ENCODE measurements at regions not wholly inside any gene's neighbourhood (a gene's known extent, or its start where the extent isn't known, plus 50 kb on each side); places are given as distances from the start of the nearest gene placed in this dataset.

- no peak overlapping the region for H3K4me2 ChIP-seq (ENCODE audit: insufficient read depth, low read length)
- no peaks in the 10 kb centered on the region for H3K4me1 ChIP-seq (ENCODE audit: control insufficient read depth, extremely low read depth, insufficient read depth, low read length)
- no TSS peak for BruUV-seq (replicated peaks)
- no peak overlapping the region for H3K4me3 ChIP-seq (replicated peaks in 1 of 3; ENCODE audit: insufficient read depth in 1 of 3, low read depth in 1 of 3, low read length in 3 of 3)
- ChIA-PET POLR2A (no interaction called here), CTCF (interaction anchor here (1.2 kb wide), 1 partner anchor 261 kb away, joined by 3 read pairs; no protein-coding TSS in a partner anchor)
- H3K27me3 ChIP-seq (ENCODE audit: control insufficient read depth in 2 of 2, insufficient read depth in 2 of 2, low read length in 2 of 2) = peaks cover 0 to 1% of the 10 kb centered on the region in 2 experiments
- no peaks in the 10 kb centered on the region for H3K36me3 ChIP-seq (ENCODE audit: control insufficient read depth in 2 of 2, extremely low read depth in 1 of 2, insufficient read depth in 2 of 2, low read length in 2 of 2)
- no peaks in the 10 kb centered on the region for H3K9me3 ChIP-seq (replicated peaks; ENCODE audit: control insufficient read depth, insufficient read depth, low read length)
- H4K20me1 ChIP-seq (replicated peaks; ENCODE audit: control insufficient read depth, extremely low read depth, insufficient read depth, low read length) = no peaks in the 10 kb centered on the region
- dilution Hi-C loops (cut with MboI; ENCODE audit: extremely low pct_ligation_motif_present, low sequenced_read_pairs) = no loop called here
- intact Hi-C loops (cut with micrococcal nuclease) = no loop called here
- FAIRE-seq = no peak
- H3K79me2 ChIP-seq (ENCODE audit: control insufficient read depth, insufficient read depth, low read length) = no peaks in the 10 kb centered on the region
- H3K9ac ChIP-seq (replicated peaks; ENCODE audit: extremely low read depth, insufficient read depth, low read length) = no peak overlapping the region
- no peak overlapping the region for H2AFZ ChIP-seq (ENCODE audit: low read depth, low read length)
- TF ChIP-seq GATA2 (IDR thresholded peaks at IDR 0.05; ENCODE audit: insufficient read depth, insufficient read length, low read depth, low read length) = no peak
- no peaks in the 10 kb centered on the region for H3K9me1 ChIP-seq (replicated peaks; ENCODE audit: control insufficient read depth, extremely low read depth, insufficient read depth, low read length)
- no peak for DNase-seq (ENCODE audit: low read depth, low spot score)
- H3K27ac ChIP-seq (ENCODE audit: insufficient read depth, low read depth, low read length) = no peak overlapping the region
Observed at GRCh38 chr18:3332376-3332775, 70.4 kb downstream of the MYL12B start.

DNA sequence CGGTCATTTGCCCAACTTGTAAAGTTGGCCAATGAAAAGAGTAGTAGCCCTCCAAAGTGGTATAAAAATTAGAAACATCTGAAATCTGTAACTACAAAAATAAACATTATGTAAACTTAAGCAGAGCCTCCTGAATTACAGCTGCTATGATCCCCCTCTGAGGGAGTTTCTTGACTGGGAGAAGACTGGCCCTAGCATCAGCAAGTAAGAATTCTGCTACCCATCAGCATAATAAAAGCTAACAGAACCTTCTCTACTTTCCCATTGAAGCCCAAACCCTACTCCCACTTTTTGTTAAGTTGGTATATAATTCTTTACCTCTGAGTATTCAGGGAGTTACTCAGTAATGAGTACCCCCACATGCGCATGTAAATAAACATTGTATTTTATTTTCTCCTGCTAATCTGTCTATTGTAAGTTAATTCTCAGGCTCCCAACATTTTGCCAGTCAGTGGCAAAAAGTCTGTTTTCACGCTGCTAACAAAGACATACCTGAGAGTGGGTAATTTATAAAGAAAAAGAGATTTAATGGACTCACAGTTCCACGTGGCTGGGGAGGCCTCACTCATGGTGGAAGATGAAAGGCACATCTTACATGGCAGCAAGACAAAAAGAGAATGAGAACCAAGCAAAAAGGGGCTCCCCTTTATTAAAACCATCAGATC is 71.3 kb downstream of the MYL12B start:
- CTCF ChIA-PET = interaction anchor here (1.2 kb wide), 1 partner anchor 261 kb away, joined by 3 read pairs; no protein-coding TSS in a partner anchor
- DNase-seq (ENCODE audit: low read depth, low spot score) = no peak
- Histone ChIP-seq H3K9ac (replicated peaks; ENCODE audit: extremely low read depth, insufficient read depth, low read length) (no peak overlapping the region), H2AFZ (ENCODE audit: low read depth, low read length) (no peak overlapping the region), H3K36me3 (ENCODE audit: control insufficient read depth in 2 of 2, extremely low read depth in 1 of 2, insufficient read depth in 2 of 2, low read length in 2 of 2) (no peaks in the 10 kb centered on the region), H3K9me1 (replicated peaks; ENCODE audit: control insufficient read depth, extremely low read depth, insufficient read depth, low read length) (no peaks in the 10 kb centered on the region), H3K4me1 (ENCODE audit: control insufficient read depth, extremely low read depth, insufficient read depth, low read length) (no peaks in the 10 kb centered on the region), H3K27ac (ENCODE audit: insufficient read depth, low read depth, low read length) (no peak overlapping the region), H3K9me3 (replicated peaks; ENCODE audit: control insufficient read depth, insufficient read depth, low read length) (no peaks in the 10 kb centered on the region), H3K79me2 (ENCODE audit: control insufficient read depth, insufficient read depth, low read length) (no peaks in the 10 kb centered on the region), H3K27me3 (ENCODE audit: control insufficient read depth in 2 of 2, insufficient read depth in 2 of 2, low read length in 2 of 2) (peaks cover 0 to 1% of the 10 kb centered on the region in 2 experiments), H3K4me2 (ENCODE audit: insufficient read depth, low read length) (no peak overlapping the region), H4K20me1 (replicated peaks; ENCODE audit: control insufficient read depth, extremely low read depth, insufficient read depth, low read length) (no peaks in the 10 kb centered on the region), H3K4me3 (replicated peaks in 1 of 3; ENCODE audit: insufficient read depth in 1 of 3, low read depth in 1 of 3, low read length in 3 of 3) (no peak overlapping the region)
- intact Hi-C loops (cut with micrococcal nuclease) (no loop called here), dilution Hi-C loops (cut with MboI; ENCODE audit: extremely low pct_ligation_motif_present, low sequenced_read_pairs) (no loop called here)
- no peak for TF ChIP-seq EZH2 (IDR thresholded peaks at IDR 0.05; ENCODE audit: borderline replicate concordance, low read depth, low read length, severe bottlenecking)
- no peak for TF ChIP-seq POLR2A (IDR thresholded peaks at IDR 0.05; ENCODE audit: low read depth, low read length)
- TF ChIP-seq, protein P1, sequence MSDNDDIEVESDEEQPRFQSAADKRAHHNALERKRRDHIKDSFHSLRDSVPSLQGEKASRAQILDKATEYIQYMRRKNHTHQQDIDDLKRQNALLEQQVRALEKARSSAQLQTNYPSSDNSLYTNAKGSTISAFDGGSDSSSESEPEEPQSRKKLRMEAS (IDR thresholded peaks at IDR 0.05; ENCODE audit: insufficient read depth, insufficient read length) = no peak
- TF ChIP-seq GATA2 (IDR thresholded peaks at IDR 0.05; ENCODE audit: insufficient read depth, insufficient read length, low read depth, low read length) = no peak
- no peak for TF ChIP-seq JUN (IDR thresholded peaks at IDR 0.05; ENCODE audit: borderline replicate concordance, insufficient read depth, insufficient read length, low read depth)
- TF ChIP-seq POLR2AphosphoS5 (IDR thresholded peaks at IDR 0.05; ENCODE audit: insufficient read depth, low read depth, low read length) = no peak
- no peak for TF ChIP-seq MYC (IDR thresholded peaks at IDR 0.05; ENCODE audit: low read depth, low read length)
- no peak for TF ChIP-seq FOS (IDR thresholded peaks at IDR 0.05; ENCODE audit: borderline replicate concordance, insufficient read depth, low read length)
- TF ChIP-seq, protein P2, sequence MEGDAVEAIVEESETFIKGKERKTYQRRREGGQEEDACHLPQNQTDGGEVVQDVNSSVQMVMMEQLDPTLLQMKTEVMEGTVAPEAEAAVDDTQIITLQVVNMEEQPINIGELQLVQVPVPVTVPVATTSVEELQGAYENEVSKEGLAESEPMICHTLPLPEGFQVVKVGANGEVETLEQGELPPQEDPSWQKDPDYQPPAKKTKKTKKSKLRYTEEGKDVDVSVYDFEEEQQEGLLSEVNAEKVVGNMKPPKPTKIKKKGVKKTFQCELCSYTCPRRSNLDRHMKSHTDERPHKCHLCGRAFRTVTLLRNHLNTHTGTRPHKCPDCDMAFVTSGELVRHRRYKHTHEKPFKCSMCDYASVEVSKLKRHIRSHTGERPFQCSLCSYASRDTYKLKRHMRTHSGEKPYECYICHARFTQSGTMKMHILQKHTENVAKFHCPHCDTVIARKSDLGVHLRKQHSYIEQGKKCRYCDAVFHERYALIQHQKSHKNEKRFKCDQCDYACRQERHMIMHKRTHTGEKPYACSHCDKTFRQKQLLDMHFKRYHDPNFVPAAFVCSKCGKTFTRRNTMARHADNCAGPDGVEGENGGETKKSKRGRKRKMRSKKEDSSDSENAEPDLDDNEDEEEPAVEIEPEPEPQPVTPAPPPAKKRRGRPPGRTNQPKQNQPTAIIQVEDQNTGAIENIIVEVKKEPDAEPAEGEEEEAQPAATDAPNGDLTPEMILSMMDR (IDR thresholded peaks at IDR 0.05; ENCODE audit: extremely low read depth in 1 of 2, insufficient read depth in 1 of 2, low read depth in 1 of 2, low read length in 2 of 2) = no peak
- no peak for FAIRE-seq
- no TSS peak for BruUV-seq (replicated peaks)
- POLR2A ChIA-PET = no interaction called here
